NOMO-1 treated with dmso at 0.1 percent for 144 hours (cell line): ENCODE measurements at regions not wholly inside any gene's neighbourhood (a gene's known extent, or its start where the extent isn't known, plus 50 kb on each side); places are given as distances from the start of the nearest gene placed in this dataset.
"Not testable (repeated sequence)": the region's sequence is repeated elsewhere in the genome, so short reads cannot be mapped to it uniquely, and the experiment has no call there.

ENCODE experiments used
- DNase-seq: peaks from one replicate; lab custom pipeline; 2025; ENCODE audit not compliant: unreplicated experiment; lab: John Stamatoyannopoulos, UW

DNA sequence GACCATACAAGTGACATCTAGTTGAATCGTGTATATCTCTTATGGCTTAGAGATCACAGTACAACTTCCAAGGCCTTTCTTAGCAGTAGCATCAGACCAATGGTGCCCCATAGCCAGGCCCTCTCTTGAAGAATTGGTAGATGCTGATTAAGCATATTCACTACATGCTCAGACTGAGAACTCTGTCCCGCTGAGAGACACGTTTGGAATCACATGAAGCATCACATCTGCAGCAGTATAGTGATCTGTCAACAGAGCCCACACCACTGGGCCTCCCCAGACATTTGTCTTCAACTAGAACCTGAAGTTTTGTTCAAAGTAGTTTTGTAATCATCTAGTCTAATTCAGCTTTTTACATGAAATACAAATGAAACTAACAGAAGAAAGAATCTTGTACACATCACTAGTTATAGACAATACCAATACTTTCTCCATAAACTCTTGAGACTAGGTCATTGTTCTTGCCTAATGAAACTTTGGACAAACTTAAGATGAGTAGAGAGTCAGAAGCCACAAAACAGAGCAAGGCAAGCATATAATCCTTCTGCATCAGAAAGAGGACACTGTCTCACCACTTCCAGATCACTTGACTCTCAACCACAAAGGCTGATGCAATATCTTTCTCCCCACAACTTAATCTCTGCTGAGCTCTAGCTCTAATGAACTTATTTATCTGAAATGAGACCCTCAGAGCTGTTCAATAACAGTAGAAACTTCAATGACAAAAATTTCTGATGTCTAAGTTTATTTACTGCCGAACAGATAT lies 182.7 kb downstream of the TBX18 start:
- DNase-seq = peak; percentile 88

DNA sequence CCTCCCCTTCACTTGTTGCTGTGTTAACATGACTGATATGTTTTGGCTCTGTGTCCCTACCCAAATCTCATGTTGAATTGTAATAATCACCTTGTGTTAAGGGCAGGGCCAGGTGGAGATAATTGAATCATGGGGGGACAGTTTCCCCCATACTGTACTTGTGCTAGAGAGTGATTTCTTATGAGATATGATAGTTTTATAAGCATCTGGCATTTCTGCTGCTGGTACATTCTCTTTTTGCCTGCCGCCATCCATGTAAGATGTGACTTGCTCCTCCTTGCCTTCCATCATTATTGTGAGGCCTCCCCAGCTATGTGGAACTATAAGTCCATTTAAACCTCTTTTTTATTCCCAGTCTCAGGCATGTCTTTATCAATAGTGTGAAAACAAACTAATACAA lies 185.0 kb downstream of the TBX18 start:
- no peak for DNase-seq

DNA sequence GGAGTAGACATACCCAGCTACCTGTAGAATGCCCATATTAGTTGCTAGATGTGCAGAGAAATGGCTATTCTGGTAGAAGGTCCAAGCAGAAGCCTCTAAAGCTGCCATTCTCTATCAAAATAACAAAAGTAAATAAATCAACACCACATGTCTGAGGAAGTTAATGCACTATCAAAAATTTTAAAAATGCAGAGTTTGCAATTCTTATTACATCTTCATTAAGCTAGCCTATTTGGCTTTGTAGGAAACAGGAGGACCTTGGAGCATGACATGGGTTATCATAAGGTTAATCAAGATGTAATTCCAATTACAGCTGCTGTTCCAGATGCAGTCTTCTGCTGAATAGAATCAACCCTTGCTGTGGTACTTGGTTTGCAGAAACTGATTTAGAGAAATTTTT lies 188.4 kb downstream of the TBX18 start:
- DNase-seq = no peak

DNA sequence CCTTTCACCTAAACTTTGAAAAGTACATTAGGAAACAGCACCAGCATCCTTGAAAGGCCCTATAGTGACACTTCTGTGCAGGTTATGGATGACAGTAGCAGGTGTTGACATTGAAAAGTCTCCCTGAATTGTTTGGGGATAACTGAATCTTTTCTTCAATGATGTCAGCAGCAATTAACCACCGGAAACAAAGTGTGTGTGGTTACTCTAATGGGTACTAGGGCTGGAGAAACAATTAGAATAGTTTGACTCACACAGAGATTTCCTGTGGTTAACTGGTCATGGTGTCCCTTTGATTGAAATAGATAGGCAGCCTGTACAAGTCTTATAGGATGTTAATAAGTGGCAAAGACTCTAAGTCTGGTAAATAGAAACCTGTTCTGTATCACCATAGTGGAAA lies 189.1 kb downstream of the TBX18 start:
- peak; percentile 28 for DNase-seq

DNA sequence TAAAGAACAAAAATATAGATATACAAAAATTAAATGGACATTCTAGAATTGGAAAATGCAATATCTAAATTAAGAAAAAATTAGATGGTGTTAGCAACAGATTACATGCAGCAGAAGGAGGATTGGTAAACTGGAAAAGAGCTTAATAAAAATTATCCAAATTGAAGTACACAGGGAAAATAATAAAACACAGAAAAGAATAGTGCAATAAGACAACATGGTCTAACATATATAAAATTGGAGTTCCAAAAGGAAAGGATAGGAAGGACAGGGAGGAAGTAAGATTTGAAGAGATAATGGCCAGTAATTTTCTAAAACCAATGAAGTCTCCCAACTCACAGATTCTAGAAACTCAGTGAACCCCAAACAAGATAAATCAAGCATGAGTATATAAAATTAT lies 194.5 kb downstream of the TBX18 start:
- DNase-seq = no peak

DNA sequence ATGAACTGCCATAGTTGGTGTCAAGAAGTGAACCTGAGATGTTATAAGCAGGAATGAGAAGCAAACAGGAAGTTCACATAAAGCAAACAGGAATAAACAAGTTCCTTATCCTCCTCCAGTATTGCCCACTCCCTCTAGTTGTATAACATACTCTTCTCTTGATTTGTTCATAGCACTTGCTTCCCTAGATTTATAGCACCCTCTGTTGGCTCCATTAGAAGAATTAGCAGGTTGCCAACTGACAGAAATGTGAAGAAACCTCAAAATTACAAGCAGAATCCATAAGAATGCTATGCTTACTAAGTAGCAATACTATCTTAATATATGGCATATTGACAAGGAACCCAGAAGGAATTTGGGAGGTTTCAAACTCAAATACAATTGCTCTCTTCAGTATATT lies 195.4 kb downstream of the TBX18 start:
- DNase-seq = no peak

DNA sequence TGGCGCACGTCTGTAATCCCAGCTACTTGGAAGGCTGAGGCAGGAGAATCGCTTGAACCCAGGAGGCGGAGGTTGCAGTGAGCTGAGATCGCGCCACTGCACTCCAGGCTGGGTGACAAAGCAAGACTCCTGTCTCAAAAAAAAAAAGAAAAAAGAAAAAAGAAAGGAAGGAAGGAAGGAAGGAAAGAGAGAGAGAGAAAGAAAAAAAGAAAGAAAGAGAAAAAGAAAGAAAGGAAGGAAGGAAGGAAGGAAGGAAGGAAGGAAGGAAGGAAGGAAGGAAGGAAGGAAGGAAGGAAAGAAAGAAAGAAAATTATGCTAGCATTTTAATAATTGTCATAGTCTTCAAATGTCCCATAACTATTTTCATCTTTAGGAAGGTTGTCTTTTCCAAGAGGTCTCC lies 198.7 kb downstream of the TBX18 start:
- not testable (repeated sequence) for DNase-seq

DNA sequence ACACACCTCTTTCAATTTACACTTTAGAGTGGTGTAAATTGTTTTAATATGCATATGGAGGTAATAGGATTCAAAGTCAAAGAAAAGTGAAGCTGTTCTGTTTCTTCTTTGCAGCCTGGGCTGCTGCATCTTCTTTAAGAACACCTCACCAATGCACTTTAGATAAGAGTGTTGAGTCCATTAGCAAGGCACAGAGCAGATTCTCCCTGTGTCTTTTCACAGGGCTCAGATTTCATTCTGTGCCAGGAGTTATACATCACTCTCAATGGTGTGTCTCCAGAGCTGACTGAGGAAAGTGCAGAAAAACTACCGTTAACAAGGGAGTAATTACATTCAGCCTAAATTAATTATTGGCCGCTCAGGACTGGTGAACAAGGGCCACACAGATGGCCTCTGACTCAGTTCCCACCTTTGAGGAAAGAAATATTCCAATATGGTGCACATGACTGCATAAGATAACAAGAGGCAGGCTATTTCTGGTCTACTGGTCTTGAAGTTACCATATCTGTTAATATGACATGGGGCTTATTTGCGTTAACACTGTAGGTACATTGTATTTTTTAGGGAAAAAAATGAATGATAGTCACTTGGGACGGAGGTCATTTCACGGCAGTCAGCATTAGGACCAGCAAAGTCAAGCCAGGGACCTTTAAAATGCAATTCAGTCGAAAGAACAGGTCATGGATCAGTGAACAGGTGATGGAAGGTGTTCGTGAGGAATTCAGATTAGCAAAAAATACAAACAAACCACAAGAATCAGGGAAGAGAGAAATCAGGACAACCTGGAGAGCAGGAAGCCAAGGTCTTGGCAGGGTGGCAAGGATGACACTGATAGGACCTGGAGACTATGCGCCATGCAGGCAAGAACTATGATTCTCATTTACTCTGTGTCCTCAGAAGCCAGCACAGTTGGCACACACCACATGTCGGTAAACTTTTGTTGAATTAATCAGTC lies 203.7 kb downstream of the TBX18 start:
- DNase-seq = no peak

DNA sequence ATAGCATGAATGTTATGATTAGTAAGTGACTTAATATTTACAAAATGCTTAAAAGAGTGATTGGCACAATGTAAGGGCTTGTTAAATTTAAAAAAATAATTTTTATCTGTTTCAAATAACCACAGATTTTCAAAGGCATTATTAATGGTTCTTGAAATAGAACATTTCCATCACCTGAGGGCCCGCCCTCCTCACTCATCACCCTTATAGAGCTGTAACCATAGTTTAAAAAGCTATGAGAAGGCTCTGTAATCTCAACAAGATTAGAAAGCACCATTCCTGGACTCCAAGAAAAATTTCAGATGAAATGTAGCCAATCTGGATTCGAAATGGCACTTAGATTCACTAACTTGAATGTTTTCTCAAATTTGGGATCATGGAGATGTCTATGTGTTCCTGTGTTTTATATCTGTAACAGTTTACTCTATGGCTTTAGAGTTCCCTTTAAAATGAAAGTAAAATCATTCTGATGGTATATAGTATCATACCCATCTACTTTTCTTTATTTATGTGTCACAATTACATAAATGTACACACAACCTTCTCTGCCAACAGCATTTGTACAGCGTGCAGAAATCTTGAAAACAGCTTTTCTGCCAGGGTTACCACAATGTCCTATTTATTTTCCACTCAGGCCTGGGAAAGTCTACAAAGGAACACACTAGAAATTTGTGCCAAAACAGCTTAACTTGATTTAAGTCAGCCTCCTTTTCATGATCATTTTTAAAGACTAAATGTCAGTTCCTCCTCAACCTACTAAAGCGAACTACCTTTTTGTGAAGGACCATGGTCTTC lies 207.7 kb downstream of the TBX18 start:
- no peak for DNase-seq

DNA sequence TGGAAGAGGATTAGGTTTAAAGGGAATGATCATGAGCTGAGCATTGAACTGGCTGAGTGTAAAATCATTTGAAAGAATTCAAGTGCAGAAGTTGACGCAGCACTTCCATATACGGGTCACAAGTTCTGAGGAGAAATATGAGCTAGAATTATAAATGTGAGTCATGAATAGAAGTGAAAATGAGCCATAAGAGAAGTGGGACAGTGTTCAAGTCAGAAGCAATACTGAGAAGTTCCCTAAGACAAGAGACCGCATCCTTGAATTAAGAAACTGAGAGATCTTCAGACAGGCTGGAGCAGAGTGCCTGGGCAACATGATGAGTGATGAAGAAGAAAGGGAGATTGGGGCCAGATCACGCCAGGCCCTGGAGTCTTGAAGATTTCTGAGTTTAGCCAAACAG lies 209.7 kb downstream of the TBX18 start:
- peak; percentile 23 for DNase-seq

DNA sequence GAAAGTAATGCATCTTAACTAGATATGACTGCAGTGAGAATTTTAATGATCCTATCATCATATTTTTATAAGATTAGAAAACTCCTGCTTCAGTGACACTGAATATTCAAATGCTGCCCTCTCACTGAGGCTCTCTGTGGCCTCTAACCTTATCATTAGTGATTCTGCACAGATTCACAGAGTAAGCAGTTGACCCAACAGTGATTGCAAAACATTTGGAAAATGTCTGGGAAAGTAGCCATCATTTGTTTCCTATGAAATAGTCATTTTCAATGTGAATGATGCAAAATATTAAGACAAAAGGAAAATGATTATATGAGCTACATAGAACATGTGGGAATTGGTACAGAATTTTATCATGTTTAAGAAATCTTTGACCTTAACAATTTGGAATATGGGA lies 210.3 kb downstream of the TBX18 start:
- no peak for DNase-seq

DNA sequence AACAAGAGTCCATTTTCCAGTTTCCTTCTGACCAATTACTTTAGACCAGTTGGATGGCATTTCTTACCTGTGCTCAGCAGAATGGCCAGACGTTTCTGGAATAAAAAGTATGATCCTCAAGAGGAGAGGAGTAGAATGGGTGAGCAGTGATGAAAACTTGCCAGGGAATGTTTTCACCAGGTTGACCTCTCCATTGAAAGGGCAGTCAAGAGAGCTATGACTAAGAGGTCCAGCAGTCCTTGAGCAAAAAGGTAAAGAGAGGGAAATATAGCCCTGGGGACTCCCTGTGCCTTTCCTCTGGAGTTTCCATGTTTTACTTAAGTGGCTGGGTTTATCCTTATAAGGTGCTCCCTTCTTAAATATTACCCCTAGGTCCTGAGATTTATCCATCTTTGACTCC lies 210.9 kb downstream of the TBX18 start:
- DNase-seq = no peak

DNA sequence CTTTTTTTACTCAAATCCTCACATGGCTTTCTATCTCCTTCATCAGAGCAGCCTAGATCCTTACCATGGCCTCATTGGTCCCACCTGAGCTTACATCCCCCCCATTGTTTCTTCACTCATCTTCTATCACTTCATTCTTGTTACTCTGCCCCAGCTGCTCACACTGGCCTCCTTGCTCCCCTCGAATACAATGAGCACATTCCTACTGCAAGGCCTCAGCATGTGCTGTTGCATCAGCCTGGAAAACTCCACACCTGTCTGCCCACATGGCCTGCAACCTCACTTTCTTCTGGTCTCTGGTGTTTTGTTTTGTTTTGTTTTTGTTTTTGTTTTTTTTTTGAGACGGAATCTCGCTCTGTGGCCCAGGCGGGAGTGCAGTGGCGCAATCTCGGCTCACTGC lies 212.6 kb downstream of the TBX18 start:
- DNase-seq = no peak

DNA sequence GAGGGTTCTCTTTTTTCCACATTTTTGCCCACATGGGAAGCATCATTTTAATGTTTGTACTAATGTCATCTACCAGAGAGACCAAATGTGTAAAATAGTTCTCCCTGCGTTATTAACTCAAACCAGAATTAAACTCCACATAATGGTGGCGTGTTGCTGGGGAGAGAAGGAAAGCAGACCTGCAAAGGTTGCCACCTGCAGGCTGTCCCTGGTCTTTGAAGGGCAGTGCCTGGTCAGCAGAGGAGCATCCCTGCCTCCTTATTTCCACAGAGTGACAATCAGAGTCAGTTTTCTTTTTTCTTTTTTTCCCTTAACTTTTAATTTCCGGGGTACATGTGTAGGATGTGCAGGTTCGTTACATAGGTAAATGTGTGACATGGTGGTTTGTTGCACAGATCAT lies 214.5 kb downstream of the TBX18 start:
- no peak for DNase-seq

DNA sequence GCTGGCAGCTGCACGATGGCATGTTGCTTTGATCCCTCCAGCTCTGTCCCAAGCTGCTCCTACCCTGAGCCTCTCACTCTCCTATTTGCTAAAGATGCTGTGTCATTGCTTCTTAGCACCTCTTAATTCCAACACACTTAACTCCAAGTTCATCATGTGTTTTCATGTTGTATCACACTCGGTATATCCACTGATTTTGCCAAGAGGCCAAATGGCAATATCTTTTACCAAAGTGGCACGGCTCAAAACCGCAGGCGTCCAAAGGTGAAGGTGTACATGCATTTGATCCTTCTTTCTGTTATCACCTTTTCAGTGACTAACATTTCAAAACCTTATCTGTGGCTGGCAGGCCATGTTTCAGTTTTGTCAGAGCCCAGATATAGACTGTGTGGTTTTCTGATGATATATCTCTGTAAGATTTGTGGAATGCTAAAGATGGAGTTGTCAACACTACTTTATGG lies 217.0 kb downstream of the TBX18 start:
- no peak for DNase-seq

DNA sequence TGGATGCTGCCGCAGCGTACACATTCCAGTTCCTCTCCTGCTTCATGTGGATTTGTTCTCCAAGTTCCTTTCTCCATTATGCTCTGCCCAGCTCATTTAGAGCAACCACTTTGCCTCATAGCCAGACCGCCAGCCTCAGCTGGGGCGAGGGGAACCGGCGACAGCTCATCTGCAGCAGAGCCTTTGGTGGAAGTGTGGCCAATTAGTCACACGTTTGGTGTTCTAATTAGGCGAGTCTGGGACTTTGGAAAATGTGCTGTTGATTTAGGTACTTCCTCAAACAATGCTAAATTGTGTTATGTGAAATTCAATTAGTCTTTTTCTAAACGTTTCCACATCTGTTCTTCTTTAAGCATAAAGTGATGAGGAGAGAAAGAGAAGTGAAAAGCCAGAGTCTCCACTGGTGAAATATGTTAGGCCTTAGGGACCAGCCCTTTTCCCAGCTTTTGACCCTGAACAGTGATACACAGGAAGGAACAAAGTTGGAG lies 217.9 kb downstream of the TBX18 start:
- DNase-seq = peak; percentile 29

DNA sequence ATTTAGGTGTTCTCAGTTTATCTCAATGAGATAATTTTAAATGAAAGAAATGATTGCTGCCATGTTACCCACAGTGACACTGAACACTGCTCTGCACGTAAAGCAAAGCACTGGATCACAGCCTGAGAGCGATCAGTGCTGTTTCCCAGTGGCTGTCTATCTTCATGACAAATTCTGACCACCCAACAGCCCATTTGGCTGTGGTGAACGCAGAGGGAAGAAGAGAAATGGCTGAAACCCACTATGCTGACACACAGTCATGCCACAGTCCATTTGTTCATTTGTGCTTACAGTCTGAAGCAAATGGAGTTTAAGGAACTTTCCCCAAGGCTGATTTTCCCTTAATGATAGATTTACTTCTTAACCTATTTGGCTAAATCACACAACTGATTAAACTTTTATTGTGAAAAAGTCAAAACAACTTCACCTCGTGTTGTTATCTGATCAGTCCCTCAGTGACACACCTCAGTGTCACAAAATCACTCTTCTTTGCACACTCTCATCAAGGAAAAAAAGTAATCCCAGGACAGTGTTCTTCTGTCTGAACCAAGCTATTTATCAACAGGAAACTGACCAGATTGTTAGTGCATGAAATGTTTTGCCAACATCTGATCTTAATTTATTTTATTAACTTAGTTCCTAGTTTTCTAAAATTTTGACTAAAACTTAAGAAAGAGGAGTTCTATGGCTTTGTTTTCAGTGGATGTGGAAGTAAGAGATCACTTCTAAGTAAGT lies 225.1 kb downstream of the TBX18 start:
- DNase-seq = no peak

DNA sequence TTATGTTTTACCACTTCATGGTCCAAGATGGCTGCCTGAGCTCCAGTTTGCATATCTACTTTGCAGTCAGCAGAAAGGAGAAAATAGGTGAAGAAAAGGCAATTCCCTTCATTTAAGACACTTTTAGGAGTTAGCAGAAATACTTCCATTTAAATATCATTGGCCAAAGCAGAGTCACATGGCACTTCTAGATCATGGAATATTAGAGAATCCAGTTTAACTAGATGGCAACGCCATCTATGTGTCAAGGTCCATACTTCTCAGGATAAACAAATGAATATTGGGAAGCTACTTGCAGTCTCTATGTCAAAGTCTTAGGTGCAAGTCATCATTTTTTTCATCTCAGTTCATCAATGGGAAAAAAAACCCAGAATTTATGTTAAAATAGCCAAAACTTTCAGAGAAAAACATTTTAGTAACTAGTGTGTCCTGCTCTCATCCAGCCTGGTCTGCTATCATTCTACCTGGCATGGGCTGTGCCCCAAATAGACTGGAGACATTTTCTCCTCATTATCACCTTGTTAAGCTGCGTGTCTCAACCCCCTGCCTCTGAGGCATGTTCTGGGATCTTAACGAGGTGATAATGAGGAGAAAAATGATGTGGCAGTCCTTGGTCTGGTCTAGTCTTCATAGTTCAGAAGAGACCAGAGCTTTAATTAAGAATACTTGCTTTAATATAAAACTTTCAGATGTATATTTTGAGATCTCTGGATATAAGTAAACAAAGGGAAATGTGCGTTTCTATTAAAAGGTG lies 227.3 kb downstream of the TBX18 start:
- no peak for DNase-seq

DNA sequence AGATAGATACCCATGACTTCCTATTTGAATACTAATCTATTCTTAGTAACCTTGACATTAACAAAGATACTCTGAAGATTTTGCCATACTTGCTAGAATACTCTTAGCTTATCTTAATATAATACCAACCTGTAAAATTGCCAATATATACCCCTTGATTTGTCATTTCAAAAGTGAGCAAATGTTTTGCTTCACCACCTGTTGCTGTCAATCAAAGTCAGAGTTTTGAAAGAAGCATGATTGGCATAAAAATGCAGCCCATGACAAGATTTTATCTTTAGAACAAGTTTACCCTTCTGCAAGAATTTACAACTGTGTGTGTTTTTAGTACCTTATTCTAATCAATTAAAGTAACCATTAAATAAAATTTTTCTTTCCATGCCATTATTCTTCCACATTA lies 236.2 kb downstream of the TBX18 start:
- DNase-seq = no peak

DNA sequence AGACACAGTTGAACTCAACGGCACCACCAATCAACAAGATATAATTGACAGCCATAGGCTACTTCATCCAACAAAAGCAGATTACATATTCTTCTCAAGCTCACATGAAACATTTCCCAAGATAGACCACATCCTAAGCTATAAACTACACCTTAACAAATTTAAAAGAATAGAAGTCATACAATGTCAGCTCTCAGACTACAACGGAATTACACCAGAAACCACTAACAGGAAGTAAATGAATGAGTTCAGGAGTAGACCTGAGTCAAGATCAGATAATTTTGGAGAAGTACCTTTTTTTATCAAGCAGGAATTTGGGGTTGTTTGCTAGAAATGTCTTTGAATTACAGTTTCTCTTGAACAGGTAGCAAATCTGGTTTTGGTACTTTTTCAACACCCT lies 237.8 kb downstream of the TBX18 start:
- DNase-seq = no peak
